DMS53 treated with DMSO at 0.1 percent for 48 hours (cell line): ENCODE measurements at regions not wholly inside any gene's neighbourhood (a gene's known extent, or its start where the extent isn't known, plus 50 kb on each side); places are given as distances from the start of the nearest gene placed in this dataset.
"Not testable (repeated sequence)": the region's sequence is repeated elsewhere in the genome, so short reads cannot be mapped to it uniquely, and the experiment has no call there.

Experiments used
- DNase-seq: peaks from one replicate; lab custom pipeline; 2025; ENCODE audit not compliant: unreplicated experiment; lab: John Stamatoyannopoulos, UW

DNA sequence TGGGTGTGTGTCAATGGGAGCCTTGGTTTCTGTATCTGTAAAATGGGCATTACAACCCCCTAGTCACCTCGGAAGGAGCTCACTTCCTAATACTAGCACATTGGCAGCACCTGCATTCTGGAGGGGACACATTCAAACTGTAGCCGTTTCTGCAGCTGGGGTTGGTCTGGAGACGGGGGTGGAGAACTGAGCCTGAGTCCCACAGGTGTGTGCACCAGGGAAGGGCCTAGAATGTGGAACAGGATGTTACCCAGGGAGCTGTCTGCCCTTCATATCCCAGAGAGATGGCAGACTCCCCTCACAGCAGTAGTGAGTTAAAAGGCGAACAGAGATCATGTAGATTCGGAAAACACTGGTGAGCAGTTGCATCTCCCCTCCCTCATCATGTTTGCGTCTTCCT lies 272.8 kb upstream of the ZNF32 start:
- no peak for DNase-seq

DNA sequence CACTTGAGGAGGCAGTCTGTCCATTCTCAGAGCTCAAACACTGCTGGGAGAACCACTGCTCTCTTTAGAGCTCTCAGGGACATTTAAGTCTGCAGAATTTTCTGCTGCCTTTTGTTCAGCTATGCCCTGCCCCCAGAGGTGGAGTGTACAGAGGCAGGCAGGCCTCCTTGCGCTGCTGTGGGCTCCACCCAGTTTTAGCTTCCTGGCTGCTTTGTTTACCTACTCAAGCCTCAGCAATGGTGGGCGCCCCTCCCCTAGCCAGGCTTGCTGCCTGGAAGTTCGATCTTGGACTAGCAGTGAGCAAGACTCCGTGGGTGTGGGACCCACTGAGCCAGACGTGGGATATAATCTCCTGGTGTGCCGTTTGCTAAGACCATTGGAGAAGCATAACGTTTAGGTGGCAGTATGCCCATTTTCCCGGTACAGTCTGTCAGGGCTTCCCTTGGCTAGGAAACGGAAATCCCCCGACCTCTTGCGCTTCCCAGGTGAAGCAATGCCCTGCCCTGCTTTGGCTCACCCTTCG lies 271.6 kb upstream of the ZNF32 start:
- not testable (repeated sequence) for DNase-seq

DNA sequence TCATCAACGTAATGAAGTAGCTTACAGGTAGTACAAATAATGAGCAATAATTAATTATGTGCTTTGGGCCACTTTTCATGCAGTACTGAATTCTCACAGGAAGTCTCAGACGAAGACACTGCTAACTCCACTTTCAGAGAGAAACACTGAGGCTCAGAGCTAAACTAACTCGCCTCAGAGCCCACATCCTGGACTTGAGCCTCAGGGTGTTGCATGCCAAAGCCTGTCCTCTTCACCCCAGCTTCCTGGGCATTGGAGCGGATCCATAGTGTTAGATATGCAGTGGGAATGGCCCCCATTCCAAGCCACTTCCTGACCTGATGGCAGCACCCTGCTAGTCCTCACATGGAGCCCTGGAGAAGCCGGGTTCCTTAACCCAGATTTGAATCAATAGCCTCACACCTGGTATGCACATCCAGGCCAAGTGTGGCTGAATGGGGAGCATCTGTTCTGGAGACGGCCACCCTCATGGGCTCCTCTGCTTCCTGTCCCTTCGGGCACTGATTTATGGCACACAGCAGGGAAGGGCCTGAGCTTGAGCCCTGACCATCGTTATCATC lies 265.1 kb upstream of the ZNF32 start:
- DNase-seq = no peak

DNA sequence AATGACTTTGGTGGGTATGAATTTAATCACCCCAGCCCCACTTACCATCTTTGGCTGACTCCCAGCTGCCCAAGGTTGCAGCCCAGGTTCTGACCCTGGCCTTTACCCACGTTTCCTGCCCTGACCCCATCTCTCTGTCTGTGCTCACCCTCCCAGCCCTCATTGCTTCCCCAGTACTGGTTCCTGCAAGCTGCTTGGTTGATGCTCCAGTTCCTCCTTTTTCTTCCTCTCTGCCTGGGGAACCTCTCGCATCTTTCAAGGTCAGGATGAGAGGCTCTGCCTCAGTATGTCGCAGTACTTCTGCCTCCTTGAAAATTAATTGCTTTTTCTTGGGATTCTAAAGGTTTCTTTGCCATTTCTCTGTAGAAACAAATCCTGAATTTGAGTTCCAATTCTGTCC lies 263.8 kb upstream of the ZNF32 start:
- DNase-seq = no peak

DNA sequence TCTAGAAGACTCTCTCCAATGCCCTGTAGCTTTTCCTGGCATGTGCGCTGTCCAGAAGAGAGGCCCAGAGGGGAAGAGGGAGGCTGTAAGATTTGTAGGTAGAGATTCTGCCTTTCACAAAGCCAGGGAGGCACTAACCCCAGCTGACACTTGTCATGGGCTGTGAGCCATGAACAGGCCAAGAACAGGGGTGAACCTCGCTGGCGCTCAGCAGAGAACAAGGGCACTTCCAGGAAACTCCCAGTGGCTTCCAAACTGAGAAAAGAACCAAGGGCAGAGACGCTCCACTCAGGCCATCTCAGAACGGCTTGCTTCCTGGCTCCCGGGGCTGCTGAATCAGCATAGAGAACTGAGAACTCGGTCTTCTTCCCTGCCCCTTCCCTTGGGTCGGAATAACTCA lies 257.8 kb upstream of the ZNF32 start:
- DNase-seq = no peak

DNA sequence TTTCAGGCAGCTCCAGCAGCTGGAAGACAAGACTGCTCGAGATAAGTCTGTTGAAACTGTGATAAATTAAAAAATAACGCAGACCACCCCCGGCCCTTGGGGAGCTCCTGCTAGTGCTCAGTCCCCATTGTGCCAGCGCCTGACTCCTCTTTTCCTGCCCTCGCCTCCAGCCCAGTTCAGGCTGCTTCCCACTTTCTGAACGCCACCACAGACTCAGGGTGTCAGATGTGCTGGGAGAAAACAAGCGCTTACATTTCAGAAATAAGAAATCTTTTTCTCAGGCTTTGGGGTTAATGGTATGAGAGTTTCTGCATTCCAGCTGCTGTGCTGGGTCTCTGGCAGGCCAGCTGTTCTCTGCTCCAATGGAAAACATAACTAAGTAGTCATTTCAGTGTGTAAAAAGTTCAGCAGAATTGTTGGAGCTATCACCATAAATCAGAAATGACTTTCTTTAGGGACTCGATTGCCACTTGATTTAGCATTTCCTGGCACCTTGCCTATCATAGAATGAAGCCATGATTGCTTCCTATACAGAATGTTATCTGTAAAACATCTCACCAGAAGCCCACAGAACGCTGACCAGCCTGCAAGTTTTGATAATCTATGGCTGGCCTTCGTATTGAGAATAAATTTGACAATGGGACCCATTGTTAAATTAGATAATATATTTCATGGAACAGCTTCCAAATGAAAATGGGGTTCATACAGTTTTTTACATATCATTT lies 257.0 kb upstream of the ZNF32 start:
- DNase-seq = no peak

DNA sequence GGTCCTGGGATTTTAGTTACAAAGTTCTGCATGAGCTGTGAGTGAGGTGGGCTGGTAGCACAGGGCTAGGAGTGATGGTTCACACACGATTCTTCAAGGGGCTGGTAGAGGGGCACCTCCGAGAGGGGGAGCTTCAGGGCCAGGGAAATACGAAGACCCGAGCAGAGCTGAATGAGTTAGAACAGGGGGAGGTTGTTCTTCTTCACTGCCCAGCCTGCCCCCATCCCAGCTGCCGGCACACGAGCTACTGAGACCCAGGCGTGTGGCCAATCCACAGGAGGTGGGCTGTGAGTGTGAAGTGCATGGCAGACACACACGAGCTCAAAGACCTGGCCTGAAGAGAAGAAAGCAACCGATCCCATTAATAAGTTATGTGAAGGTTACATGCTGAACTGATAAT lies 256.2 kb upstream of the ZNF32 start:
- DNase-seq = no peak

DNA sequence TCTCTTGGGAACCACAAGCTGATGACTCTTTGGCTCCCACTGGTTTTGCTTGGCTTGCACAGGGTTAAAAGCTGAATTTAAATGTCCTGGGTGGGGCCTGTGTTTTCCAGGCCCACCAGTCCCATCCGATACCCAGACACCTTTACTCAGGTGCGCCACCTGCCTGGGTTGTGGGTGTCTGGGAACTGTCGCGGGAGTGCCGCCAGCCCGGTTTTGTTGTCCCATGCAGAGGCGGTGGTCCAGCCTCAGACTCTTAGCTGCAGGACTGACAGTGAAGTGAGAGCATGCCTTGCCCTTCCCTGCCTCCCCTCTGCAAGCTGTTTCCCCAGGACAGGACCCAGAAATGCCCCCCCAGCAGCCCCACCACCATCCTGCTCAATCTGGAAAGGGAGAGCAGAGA lies 255.6 kb upstream of the ZNF32 start:
- DNase-seq = no peak

DNA sequence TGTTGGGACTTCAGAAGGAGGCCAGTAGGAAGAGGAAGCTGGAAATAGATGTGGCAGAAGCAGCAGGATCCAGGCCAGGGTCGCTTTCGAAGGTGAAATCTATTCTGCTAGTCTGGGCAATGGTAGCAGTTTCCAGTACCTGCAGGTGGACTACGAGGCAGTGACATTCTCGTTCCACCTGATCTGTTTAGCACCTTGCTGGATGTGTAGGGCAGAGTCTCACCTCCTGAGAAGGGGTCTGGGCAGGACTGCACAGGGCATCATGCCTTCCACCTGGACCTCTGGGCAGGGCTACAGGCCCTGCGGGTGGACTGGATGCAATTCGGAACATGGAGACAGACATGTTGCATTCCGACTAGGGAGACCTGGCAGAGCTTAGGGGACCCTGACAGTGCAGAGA lies 254.8 kb upstream of the ZNF32 start:
- DNase-seq = no peak

DNA sequence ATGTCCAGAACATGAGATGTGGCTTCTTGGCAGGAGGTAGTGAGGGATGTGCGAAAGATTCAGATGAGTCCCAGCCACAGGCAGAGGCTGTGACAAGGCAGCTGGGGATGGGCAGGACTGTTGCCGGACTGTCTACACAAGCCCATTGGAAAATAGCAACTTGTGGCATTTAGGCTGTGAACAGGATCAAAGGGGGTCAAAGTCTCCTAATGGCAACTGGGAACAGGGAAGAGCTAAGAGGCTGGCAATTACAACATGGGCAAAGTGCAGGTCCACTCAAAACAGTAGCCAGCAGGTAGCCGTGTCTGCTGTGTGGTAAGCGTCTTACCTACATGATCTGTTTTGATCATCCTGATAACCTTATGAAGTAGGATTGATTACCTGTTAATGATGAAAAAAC lies 254.2 kb upstream of the ZNF32 start:
- DNase-seq = no peak

DNA sequence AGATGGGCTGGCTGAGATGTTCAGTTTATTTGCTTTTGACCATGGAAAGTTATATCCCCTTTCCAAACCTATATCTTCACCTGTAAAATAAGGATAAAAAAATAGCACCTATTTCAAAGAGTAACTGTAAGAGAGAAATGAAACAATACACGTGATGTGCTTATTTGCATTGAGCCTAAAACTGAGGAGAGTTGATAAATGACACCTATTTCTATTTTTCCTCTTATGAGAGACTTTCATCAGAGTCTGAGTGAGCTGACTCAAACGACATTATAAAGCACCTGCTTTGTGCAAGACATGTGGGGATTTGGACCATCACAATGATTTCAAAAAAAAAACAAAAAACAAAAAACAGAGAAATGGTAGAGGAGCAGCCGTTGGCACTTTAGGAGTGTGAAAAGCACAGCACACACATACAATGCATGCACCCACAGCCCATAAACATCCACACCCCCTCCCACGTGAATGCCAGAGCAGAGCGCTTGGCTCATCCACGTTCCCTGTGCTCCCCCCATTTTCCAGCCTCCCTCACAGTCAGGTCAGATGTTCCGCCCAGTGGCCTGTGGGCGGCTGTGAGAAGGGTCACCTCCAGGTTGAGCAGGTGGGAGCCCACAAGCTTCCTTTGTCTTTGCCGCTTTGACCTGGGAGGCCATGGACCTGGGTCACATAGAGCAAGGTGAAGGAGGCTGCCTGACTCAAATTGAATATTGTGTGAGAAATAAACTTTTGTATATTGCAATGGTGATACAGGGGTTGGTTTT lies 253.2 kb upstream of the ZNF32 start:
- no peak for DNase-seq

DNA sequence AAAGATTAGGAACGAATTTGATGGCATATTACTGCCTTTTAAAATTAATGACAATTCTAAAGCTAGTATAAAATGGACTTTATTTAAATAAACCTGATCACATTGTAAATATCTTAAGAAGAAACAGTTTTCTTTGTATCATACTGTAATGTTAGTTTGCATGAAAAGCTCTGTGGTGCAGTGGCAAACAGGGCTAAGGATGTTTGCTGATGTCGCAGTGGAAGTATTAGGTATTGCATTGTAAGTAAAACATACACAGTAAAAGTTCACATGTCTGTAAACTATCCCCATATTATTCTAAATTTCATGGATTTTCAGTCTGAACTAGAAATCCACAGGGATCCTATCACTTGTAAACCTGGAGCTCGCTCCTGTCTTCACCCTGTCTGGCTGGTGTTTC lies 252.6 kb upstream of the ZNF32 start:
- DNase-seq = no peak

DNA sequence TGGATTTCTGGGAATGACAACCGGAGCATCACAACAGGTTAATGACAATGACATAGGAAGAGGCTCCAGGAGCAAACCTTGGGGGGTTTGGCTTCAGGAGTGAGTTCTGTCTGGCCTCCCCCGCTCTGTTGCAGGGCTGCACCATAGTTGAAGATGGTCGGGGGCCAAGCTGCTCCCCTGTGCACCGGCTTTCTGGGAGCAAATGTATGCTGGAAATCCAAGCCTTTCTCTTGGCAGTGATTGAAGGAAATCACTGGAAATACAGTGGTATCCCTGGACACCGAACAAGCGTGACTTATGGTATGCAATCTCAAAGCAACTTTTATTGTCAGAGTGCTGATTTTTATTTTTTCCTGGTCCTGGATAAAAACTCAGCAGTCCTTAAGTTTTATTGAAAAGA lies 251.9 kb upstream of the ZNF32 start:
- no peak for DNase-seq

DNA sequence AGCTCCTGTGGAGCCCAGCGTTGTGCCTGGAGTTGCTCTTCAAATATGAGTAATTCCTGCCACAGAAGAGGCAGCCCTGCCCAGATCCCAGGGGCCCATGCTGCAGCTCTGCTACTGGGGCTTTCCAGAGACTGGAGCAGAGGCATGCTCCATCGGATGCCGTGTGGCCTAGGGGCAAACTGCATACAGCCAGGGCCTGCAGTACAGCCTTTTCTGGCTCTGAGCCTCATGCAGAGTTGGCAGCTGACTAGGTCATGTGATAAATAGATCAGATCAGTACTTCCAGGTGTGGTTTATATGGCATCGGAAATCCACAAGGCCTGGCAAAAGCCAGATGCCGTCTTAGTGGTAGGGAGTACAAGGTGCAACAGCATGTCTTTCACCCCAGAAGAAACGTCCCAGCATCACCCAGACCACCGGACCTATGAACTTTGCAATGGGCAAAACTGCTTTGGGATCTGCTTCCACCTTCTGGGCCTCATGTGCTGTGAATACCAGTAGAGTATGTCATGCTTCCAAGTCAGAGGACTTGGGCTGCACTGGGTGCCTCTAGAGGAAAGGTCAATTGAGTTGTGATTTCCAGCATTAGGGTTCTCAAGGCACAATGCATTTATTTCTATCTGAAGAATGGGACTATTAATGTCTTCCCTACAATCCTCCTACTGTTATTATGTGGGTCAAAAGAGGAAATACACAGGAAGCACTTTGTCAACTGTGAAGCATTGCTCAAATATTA lies 250.7 kb upstream of the ZNF32 start:
- DNase-seq = no peak

DNA sequence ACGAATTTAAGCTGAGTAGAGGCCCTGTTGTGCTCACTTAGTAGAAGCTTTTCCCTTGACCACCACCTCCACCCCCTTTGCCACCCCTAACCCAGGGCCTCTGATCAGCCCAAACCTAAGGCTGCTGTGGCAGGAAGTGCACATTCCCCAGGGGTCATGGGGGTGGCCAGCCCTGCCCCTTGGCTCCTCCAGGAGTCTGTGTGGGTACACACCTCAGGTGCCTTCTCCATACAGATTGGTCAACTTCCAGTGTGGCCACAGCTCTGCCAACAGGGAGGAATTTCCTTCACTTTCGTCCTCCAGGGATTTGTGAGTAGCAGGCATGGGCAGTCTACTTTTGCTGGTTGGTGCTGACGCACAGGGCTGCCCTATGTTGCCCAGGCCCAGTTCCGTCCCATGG lies 249.9 kb upstream of the ZNF32 start:
- no peak for DNase-seq

DNA sequence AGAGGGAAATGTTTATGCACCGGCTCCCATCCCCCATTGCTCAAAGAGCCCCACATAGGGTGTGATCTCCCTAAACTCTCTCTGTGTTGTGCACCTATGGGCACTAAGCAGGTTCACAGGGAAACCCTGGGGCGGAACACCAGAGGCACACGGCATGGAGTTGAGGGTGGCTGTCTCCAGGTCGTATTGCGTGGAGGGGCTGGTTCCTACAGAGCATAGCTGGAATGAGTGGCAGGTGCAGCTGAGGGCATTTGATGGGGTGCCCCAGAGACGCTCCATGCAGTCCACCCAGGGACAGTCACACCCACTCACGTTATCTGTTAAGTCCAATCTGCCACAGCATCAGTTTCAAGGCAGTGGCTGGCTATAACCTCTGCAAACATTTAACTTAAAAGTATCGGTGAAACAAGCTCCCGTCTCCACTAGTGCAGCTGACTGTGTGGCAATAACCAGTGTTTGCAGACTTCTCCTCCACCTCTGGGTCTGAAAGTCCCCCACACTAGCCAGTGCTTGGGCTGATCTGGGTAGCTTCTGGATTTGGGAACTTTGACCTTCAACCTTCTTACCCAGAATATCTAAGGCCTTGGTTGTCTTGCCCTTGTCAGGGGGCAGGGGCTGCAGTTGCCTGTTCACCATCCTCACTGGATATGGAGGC lies 249.2 kb upstream of the ZNF32 start:
- DNase-seq = no peak

DNA sequence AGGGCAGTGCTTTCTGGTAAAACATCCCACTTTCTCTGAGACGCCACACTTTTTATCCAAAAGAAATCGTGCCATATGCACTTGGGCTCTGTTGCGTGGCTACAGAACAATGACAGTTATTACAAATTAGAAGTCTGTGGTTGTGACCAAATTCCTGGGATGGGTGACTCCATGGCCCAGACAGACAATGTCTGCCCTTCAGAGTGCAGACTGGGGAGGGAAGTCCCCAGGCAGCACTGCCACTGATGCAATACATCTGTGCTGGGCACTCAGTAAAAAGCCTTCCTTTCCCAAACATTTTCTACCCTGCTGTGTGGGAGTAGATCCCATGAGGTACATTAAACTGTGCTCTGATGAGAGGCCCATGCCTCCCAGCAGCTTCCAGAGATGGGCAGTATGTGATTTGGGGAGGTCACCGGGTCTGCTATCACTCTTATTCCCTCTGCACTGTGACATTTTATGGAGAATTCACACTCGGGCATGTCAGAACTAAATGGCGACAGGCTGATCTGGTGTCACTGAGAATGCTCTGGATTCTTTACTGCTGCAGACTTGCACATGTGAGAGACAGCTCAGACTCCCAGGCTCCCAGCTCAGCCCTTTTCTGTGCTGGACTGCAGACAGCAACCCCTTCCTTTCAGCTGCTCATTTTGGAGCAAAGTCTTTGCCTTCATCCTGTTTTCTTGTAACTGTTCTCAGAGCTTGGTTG lies 243.5 kb upstream of the ZNF32 start:
- DNase-seq = no peak

DNA sequence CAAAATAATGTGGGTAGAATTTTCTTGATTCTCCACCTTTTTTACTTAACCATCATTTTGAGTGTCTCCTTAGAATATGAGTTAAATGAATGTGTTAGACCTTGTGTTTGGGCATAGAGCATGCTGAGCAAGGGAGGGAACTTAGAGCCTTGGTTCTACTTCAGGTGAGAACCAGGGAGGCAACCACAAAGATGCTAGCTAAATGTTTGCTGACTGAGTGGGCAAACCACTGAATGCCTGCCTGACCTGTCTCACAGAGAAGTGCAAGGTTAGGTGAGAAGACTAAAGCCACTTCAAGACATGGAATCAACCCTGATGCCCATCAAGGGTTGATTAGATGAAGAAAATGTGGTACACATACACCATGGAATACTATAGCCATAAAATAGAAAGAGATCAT lies 242.6 kb upstream of the ZNF32 start:
- DNase-seq = no peak

DNA sequence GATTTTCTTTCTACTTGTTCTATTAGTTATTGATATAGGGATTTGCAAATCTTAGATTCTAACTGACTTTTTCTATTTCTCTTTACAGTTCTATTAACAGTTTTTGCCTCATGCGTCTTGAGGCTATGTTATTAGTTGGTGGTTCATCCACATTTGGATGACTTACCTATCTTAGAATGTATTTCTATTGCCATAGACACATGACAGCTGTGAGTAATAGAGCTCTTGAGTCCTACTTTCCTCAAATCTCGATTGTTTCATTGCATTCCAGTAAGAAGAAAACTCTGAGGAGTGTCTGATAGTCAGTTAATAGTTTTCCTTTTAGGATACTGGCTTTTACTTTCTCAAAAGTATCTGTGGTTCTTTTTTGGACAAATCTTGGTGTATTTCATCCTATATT lies 241.4 kb upstream of the ZNF32 start:
- DNase-seq = no peak

DNA sequence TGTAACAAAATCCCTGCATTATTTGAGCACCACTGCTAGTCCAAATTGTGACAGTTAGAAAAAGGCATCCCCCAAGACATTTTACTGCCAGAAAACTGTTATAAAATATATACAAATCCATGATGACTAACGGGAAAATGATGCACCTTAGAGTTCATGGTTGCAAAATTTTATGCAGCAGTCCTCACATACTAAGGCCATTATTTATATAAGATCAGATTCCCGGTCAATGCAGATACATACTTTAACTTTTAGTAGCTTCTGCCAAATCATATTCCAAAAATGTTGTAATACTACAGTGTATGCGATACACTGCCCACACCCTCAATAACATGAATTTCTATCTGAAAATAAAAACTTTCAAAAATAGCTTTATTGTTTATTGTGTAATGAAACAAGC lies 239.9 kb upstream of the ZNF32 start:
- DNase-seq = no peak
